ENCODE measurements at regions not wholly inside any gene's neighbourhood (a gene's known extent, or its start where the extent isn't known, plus 50 kb on each side); places are given as distances from the start of the nearest gene placed in this dataset.
"Not testable (repeated sequence)": the region's sequence is repeated elsewhere in the genome, so short reads cannot be mapped to it uniquely, and the experiment has no call there.

GRCh38 chr2:230593765-230594164, 118.9 kb upstream of the CAB39 start:
- no peak for DNase-seq

- no peak for DNase-seq
Measured at GRCh38 chr2:230594286-230594840, 118.3 kb upstream of the CAB39 start.

DNA sequence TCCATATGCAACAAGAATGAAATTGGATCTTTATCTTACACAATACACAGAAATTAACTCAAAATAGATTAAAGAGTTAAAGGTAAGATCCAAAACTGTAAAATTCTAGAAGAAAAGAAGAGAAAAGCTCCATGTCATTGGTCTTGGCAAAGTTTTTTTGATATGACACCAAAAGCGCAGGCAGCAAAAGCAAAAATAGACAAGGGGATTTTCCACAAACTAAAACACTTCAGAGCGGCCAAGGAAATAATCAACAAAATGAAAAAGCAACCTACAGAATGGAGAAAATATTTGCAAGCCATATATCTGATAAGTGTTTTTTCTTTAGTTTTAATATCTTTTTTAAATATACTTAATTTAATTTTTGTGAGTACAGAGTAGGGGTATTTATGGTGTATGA, 112.8 kb upstream of the CAB39 start:
- DNase-seq = no peak

GRCh38 chr2:230600285-230600684, 112.4 kb upstream of the CAB39 start:
- DNase-seq = no peak

DNA sequence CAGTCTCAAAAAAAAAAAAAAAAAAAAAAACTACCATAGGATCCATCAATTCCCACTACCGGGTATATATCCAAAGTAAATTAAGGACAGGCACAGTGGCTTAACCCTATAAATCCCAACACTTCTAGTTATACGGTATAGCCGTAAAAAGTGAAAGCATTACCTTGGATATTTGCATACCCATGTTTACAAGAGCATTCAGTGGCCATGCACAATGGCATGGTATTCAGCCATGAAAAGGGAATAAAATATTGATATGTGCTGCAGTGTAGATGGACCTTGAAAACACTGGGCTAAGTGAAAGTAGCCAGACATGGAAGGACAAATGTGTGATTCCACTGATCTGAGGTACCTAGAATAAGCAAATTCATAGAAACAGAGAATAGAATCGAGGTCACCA, 111.8 kb upstream of the CAB39 start:
- DNase-seq = no peak

GRCh38 chr2:230601510-230601909, 111.1 kb upstream of the CAB39 start:
- DNase-seq = no peak

DNA sequence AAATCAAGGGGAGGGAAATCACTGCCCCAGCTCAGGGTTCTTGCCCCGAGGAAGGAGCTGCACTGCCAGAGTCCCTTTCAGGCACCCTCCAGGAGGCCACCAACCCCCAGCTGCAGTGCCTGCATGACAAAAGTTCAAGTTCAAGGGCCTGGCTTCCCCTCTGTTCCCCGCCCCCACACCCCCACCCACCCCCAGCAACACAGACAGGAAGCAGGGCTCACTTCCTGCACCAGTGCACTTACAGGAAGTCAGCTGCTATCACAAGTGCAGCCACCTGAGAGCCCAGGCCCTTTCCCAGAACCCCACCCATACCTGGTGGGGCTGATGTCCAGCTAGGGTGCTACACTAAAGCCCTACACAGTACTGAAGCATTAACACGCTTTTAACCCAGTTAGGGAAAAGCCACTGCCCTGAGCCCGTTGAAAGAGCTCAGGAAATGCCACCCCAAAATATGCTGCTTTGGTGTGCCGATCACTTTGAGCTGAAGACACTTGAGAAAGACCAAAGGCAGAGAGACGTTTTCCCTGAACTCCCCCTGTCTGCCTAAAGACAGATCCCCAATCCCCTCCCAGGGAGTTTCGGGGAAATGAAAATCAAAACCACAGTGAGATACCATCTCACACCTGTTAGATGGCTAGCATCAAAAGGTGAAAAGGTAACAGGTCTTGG, 109.9 kb upstream of the CAB39 start:
- DNase-seq = peak; percentile 45 to 53

DNA sequence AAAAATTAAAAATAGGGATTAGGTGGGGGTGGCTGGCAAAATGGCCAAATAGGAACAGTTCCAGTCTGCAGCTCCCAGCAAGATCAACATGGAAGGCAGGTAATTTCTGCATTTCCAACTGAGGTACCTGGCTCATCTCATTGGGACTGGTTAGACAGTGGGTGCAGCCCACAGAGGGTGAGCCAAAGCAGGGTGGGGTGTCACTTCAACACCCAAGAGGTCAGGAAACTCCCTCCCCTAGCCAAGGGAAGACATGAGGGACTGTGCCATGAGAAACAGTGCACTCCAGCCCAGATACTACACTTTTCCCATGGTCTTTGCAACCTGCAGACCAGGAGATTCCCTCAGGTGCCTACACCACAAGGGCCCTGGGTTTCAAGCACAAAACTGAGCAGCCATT, 109.3 kb upstream of the CAB39 start:
- not testable (repeated sequence) for DNase-seq

DNA sequence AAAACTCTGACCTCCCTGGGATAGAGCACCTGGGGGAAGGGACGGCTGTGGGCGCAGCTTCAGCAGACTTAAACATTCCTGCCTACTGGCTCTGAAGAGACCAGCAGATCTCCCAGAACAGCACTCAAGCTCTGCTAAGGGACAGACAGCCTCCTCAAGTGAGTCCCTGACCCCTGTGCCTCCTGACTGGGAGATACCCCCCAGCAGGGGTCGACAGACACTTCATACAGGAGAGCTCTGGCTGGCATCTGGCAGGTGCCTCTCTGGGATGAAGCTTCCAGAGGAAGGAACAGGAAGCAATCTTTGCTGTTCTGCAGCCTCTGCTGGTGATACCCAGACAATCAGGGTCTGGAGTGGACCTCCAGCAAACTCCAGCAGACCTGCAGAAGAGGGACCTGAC, 108.5 kb upstream of the CAB39 start:
- not testable (repeated sequence) for DNase-seq

- DNase-seq = no peak
Measured at GRCh38 chr2:230614040-230614439, 98.6 kb upstream of the CAB39 start.

DNA sequence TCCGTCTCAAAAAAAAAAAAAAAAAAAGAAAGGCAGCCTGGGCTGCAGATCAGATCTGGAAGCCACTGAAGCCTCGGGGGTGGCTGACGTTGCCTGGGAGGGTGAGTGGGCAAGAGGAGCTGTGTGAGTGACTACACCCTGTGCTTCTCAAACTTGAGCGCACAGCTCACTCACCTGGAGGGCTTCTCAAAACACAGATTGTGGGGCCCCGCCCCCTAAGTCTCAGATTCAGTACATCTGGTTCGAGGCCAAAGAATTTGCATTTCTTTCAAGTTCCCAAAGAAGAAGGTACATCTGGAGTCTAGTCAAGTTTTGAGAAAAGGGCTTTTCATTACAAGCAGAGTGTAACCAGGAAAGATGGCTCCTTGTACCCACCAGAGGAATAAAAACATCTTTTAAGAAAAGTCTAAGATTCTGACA, 97.7 kb upstream of the CAB39 start:
- peak; percentile 60 to 73 for DNase-seq

GRCh38 chr2:230617256-230617706, 95.4 kb upstream of the CAB39 start:
- DNase-seq = not testable (repeated sequence)

DNA sequence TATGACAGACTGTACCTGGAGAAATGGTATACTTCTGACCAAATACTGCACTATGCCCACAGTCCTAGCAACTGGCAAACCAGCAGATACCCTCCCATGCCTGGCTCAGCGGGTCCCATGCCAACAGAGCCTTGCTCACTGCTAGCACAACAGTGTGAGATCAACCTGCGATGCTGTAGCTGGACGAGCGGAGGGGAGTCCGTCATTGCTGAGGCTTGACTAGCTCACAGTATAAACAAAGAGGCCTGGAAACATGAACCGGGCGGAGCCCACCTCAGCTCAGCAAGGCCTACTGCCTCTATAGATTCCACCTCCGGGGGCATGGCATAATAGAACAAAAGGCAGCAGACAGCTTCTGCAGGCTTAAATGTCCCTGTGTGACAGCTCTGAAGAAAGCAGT, 93.2 kb upstream of the CAB39 start:
- no peak for DNase-seq

DNA sequence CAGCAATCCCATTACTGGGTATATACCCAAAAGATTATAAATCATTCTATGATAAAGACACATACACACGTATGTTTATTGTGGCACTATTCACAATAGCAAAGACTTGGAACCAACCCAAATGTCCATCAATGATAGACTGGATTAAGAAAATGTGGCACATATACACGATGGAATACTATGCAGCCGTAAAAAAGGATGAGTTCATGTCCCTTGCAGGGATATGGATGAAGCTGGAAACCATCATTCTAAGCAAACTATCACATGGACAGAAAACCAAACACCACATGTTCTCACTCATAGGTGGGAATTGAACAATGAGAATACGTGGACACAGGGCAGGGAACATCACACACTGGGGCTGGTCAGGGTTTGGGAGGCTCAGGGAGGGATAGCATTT, 87.4 kb upstream of the CAB39 start:
- not testable (repeated sequence) for DNase-seq

GRCh38 chr2:230627091-230627490, 85.6 kb upstream of the CAB39 start:
- not testable (repeated sequence) for DNase-seq

- DNase-seq = no peak
Measured at GRCh38 chr2:230627806-230628724, 84.6 kb upstream of the CAB39 start.

DNA sequence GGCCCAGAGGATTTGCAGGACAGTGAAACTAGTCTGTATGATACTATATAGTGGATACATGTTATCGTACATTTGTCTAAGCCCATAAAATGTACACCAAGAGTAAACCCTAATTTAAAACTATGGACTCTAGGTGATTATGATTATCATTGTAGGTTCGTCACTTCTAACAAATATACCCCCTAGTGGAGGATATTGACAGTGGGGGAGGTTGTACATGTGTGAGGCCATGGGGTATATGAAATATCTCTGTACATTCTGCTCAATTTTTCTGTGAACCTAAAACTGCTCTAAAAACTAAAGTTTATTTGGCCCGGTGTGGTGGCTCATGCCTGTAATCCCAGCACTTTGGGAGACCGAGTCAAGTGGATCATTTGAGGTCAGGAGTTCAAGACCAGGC, 81.2 kb upstream of the CAB39 start:
- no peak for DNase-seq

DNA sequence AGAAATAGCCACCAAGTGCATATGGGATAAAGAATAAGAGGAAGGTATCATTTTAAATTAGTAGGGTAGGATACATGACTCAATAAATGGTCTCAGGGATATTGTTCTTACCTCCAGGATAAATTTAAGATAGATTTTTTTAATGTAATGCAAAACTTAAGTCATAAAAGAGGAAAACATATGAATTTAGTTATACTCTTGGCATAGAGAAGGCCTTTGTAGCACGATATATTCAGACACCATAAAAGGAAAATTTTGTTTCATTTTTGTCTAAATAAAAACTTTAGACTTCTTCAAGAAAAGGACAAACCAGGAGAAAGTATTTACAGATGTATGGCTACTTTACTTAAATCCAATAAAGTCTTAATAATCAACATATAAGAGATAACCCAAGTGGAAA, 78.5 kb upstream of the CAB39 start:
- DNase-seq = no peak

DNA sequence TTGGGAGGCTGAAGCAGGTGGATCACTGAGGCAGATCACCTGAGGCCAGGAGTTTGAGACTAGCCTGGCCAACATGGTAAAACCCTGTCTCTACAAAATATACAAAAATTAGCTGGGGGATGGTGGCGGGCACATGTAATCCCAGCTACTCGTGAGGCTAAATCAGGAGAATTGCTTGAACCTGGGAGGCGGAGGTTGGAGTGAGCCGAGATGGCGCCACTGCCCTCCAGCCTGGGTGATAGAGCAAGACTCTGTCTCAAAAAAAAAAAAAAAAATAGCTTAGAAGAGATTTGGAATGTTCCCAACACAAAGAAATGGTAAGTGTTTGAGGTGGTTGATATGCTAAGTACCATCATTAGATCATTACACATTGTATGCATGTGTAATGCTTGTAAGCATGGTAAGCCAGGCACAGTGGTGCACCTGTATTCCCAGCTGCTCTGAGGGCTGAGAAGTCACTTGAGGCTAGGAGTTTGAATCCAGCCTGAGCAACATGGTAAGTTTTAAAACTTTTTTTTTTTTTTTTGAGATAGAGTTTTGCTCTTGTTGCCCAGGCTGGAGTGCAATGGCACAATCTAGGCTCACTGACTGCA, 77.8 kb upstream of the CAB39 start:
- DNase-seq = peak in 1 of 2 experiments; percentile 2

GRCh38 chr2:230636684-230637271, 75.9 kb upstream of the CAB39 start:
- peak in 1 of 2 experiments; percentile 11 for DNase-seq

- peak in 1 of 2 experiments; percentile 2 for DNase-seq
Measured at GRCh38 chr2:230637486-230637885, 75.2 kb upstream of the CAB39 start.

DNA sequence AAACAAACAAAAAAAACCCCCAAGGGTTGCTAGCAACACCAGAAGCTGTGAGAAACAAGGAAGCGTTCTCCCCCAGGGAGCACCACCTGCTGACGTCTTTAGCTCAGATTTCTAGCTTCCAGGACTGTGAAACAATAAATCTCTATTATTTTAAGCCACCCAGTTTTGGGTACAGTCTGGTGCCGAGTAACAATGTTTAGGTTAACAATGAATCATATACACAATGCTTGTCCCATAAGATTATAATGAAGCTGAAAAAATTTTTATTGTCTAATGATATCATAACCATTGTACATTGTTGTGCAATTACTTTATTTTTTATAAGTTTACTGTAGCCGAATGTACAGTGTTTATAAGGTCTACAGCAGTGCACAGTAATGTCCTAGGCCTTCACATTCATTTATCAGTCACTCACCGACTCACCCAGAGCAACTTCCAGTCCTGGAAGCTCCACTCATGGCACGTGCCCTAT, 72.1 kb upstream of the CAB39 start:
- DNase-seq = no peak

- DNase-seq = no peak
Measured at GRCh38 chr2:230642966-230643365, 69.7 kb upstream of the CAB39 start.
